Astrocyte (in vitro differentiated cells and primary cell): ENCODE measurements at regions not wholly inside any gene's neighbourhood (a gene's known extent, or its start where the extent isn't known, plus 50 kb on each side); places are given as distances from the start of the nearest gene placed in this dataset.

Experiments used
- EZH2 ChIP-seq: IDR thresholded peaks from 2 replicates; pipeline ENCODE4 v1.6.1; 2012; ENCODE audit warnings: mild to moderate bottlenecking, low read length, inconsistent platforms; ENCODE audit not compliant: insufficient read depth
- TF ChIP-seq, protein P1 (sequence below): IDR thresholded peaks from 2 replicates; pipeline ENCODE4 v1.5.1; 2011; ENCODE audit warnings: low read depth, mild to moderate bottlenecking, inconsistent platforms, low read length, moderate library complexity; ENCODE audit not compliant: insufficient read depth

DNA sequence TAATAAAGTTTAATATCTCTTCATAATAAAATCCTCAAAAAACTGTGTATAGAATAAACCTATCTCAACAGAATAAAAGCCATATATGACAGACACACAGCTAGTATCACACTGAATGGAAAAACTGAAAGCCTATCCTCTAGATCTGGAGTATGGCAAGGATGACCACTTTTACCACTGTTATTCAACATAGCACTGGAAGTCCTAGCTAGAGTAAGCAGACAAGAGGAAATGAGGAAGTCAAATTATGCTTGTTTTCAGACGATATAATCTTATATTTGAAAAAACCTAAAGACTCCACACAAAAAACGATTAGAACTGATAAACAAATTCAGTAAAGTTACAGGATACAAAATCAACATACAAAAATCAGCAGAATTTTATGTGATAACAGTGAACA is 57.4 kb upstream of the DIPK2A start:
- TF ChIP-seq, protein P1, sequence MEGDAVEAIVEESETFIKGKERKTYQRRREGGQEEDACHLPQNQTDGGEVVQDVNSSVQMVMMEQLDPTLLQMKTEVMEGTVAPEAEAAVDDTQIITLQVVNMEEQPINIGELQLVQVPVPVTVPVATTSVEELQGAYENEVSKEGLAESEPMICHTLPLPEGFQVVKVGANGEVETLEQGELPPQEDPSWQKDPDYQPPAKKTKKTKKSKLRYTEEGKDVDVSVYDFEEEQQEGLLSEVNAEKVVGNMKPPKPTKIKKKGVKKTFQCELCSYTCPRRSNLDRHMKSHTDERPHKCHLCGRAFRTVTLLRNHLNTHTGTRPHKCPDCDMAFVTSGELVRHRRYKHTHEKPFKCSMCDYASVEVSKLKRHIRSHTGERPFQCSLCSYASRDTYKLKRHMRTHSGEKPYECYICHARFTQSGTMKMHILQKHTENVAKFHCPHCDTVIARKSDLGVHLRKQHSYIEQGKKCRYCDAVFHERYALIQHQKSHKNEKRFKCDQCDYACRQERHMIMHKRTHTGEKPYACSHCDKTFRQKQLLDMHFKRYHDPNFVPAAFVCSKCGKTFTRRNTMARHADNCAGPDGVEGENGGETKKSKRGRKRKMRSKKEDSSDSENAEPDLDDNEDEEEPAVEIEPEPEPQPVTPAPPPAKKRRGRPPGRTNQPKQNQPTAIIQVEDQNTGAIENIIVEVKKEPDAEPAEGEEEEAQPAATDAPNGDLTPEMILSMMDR: no peak
- TF ChIP-seq EZH2: no peak
